ENCODE measurements at regions not wholly inside any gene's neighbourhood (a gene's known extent, or its start where the extent isn't known, plus 50 kb on each side); places are given as distances from the start of the nearest gene placed in this dataset.

DNA sequence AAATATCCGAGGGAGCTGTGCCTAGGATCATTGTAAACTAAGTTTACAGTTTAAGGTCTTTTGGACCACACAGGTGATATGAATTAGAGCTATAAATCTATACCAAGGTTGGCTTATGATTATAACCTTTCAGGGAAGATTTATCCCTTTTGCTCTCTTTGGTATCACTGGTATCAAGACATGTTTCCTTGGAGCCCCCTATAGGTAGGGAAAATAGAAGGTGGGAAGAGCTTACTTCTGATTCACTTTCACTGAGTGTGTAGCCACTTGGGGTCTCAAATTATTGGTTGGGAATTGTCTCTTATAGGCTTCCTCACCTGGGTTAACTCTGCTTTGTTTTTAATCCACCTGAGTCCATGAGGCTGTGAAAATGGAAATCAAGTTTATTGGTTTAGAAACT, 262.1 kb upstream of the NR3C2 start:
- no peak for TF ChIP-seq EZH2 (IDR thresholded peaks at IDR 0.05; ENCODE audit: low read length)
- TF ChIP-seq, protein P1, sequence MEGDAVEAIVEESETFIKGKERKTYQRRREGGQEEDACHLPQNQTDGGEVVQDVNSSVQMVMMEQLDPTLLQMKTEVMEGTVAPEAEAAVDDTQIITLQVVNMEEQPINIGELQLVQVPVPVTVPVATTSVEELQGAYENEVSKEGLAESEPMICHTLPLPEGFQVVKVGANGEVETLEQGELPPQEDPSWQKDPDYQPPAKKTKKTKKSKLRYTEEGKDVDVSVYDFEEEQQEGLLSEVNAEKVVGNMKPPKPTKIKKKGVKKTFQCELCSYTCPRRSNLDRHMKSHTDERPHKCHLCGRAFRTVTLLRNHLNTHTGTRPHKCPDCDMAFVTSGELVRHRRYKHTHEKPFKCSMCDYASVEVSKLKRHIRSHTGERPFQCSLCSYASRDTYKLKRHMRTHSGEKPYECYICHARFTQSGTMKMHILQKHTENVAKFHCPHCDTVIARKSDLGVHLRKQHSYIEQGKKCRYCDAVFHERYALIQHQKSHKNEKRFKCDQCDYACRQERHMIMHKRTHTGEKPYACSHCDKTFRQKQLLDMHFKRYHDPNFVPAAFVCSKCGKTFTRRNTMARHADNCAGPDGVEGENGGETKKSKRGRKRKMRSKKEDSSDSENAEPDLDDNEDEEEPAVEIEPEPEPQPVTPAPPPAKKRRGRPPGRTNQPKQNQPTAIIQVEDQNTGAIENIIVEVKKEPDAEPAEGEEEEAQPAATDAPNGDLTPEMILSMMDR (optimal IDR thresholded peaks at IDR 0.05 in 1 of 3, IDR thresholded peaks at IDR 0.05 in 1 of 3, conservative IDR thresholded peaks at IDR 0.05 in 1 of 3; ENCODE audit: extremely low read depth in 1 of 3, insufficient read depth in 2 of 3, low read length in 3 of 3) = no peak
- Histone ChIP-seq H3K27me3 (ENCODE audit: control insufficient read depth, extremely low read depth, insufficient read depth, low read length) (no peaks in the 10 kb centered on the region), H3K4me1 (ENCODE audit: control insufficient read depth, extremely low read depth, insufficient read depth, low read length) (no peaks in the 10 kb centered on the region), H3K4me3 (ENCODE audit: control insufficient read depth in 2 of 3, extremely low read depth in 1 of 3, insufficient read depth in 2 of 3, low read depth in 1 of 3, low read length in 3 of 3) (no peak overlapping the region), H3K9me1 (ENCODE audit: control insufficient read depth, extremely low read depth, insufficient read depth, low read length) (no peaks in the 10 kb centered on the region), H3K4me2 (ENCODE audit: control insufficient read depth, extremely low read depth, insufficient read depth, low read depth, low read length) (no peak overlapping the region), H3K9me3 (ENCODE audit: control insufficient read depth, low read depth, low read length) (no peaks in the 10 kb centered on the region), H3K36me3 (ENCODE audit: control insufficient read depth in 2 of 2, extremely low read depth in 1 of 2, insufficient read depth in 2 of 2, low read length in 2 of 2) (no peaks in the 10 kb centered on the region), H2AFZ (ENCODE audit: control insufficient read depth, low read length) (no peak overlapping the region), H3K27ac (ENCODE audit: control insufficient read depth, insufficient read depth, low read length) (no peak overlapping the region), H4K20me1 (ENCODE audit: control insufficient read depth, extremely low read depth, insufficient read depth, low read length) (no peaks in the 10 kb centered on the region), H3K79me2 (ENCODE audit: control insufficient read depth, insufficient read depth, low read length) (no peaks in the 10 kb centered on the region), H3K9ac (ENCODE audit: control insufficient read depth, extremely low read depth, insufficient read depth, low read length) (no peak overlapping the region)
- DNase-seq (ENCODE audit: low read depth, low spot score) (no peak), FAIRE-seq (no peak)
- dilution Hi-C loops (cut with MboI; ENCODE audit: extremely low pct_ligation_motif_present, low sequenced_read_pairs) = no loop called here

DNA sequence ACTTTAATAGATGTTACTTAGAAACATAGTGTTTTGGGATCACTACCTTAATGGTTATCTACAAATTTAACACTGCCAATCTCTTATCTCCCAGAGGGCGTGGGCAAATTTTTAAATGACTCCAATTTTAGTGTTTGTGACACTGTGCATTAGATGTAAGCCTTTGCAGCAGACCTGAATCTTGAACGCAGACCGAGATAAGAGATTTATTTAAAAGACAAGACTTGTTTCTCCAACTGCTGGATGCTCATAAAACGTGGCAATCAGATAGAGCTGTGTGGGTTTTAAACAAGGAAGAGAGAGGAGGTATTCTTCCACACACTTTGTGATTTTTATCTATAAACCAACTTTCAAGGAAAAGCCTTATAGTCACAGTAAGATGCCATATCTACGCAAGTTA, 252.5 kb upstream of the NR3C2 start:
- H3K9ac ChIP-seq (ENCODE audit: control insufficient read depth, extremely low read depth, insufficient read depth, low read length) = no peak overlapping the region
- TF ChIP-seq EZH2 (IDR thresholded peaks at IDR 0.05; ENCODE audit: low read length) = no peak
- TF ChIP-seq, protein P1 (optimal IDR thresholded peaks at IDR 0.05 in 1 of 3, IDR thresholded peaks at IDR 0.05 in 1 of 3, conservative IDR thresholded peaks at IDR 0.05 in 1 of 3; ENCODE audit: extremely low read depth in 1 of 3, insufficient read depth in 2 of 3, low read length in 3 of 3) = no peak
- H3K4me1 ChIP-seq (ENCODE audit: control insufficient read depth, extremely low read depth, insufficient read depth, low read length) = no peaks in the 10 kb centered on the region
- no peaks in the 10 kb centered on the region for H3K79me2 ChIP-seq (ENCODE audit: control insufficient read depth, insufficient read depth, low read length)
- no peak overlapping the region for H3K27ac ChIP-seq (ENCODE audit: control insufficient read depth, insufficient read depth, low read length)
- DNase-seq (ENCODE audit: low read depth, low spot score) (no peak), FAIRE-seq (no peak)
- dilution Hi-C loops (cut with MboI; ENCODE audit: extremely low pct_ligation_motif_present, low sequenced_read_pairs) = no loop called here
- no peak overlapping the region for H2AFZ ChIP-seq (ENCODE audit: control insufficient read depth, low read length)
- no peaks in the 10 kb centered on the region for H3K9me1 ChIP-seq (ENCODE audit: control insufficient read depth, extremely low read depth, insufficient read depth, low read length)
- H3K27me3 ChIP-seq (ENCODE audit: control insufficient read depth, extremely low read depth, insufficient read depth, low read length) = no peaks in the 10 kb centered on the region
- no peak overlapping the region for H3K4me3 ChIP-seq (ENCODE audit: control insufficient read depth in 2 of 3, extremely low read depth in 1 of 3, insufficient read depth in 2 of 3, low read depth in 1 of 3, low read length in 3 of 3)
- H3K36me3 ChIP-seq (ENCODE audit: control insufficient read depth in 2 of 2, extremely low read depth in 1 of 2, insufficient read depth in 2 of 2, low read length in 2 of 2) = no peaks in the 10 kb centered on the region
- no peaks in the 10 kb centered on the region for H4K20me1 ChIP-seq (ENCODE audit: control insufficient read depth, extremely low read depth, insufficient read depth, low read length)
- no peaks in the 10 kb centered on the region for H3K9me3 ChIP-seq (ENCODE audit: control insufficient read depth, low read depth, low read length)
- no peak overlapping the region for H3K4me2 ChIP-seq (ENCODE audit: control insufficient read depth, extremely low read depth, insufficient read depth, low read depth, low read length)
